Left lung (tissue), 4 donors: ENCODE measurements at regions not wholly inside any gene's neighbourhood (a gene's known extent, or its start where the extent isn't known, plus 50 kb on each side); places are given as distances from the start of the nearest gene placed in this dataset.

Experiments used
- ATAC-seq: fragments of 200-7000 bp; cut with Tn5 transposase; one replicate; pipeline ENCODE4 v1.9.1; 2020; ENCODE audit warnings: moderate library complexity
- DNase-seq, 4 donors: peaks; one replicate each; pipeline ENCODE4 v3.0.0-alpha.2; 2013 to 2020
- H3K27ac ChIP-seq, 2 donors: fragments of 200-600 bp; sonication (generic) in 1 of 2; one replicate each; pipeline versions ENCODE4 v1.5.0 to v1.8.0; 2020 to 2021
- H3K27me3 ChIP-seq, 2 donors: fragments of 200-600 bp; sonication (generic) in 1 of 2; one replicate each; pipeline versions ENCODE4 v1.5.0 to v1.8.0; 2020 to 2021
- H3K36me3 ChIP-seq, 2 donors: fragments of 200-600 bp; sonication (generic) in 1 of 2; one replicate each; pipeline versions ENCODE4 v1.5.0 to v1.8.0; 2020 to 2021
- H3K4me1 ChIP-seq, 2 donors: fragments of 200-600 bp; one replicate each; pipeline ENCODE4 v1.8.0; 2021
- H3K4me3 ChIP-seq, 2 donors: fragments of 200-600 bp; sonication (generic) in 1 of 2; one replicate each; pipeline versions ENCODE4 v1.5.0 to v1.8.0; 2020 to 2021; ENCODE audit warnings: mild to moderate bottlenecking in 1 of 2
- H3K9me3 ChIP-seq, 2 donors: fragments of 200-600 bp; sonication (generic) in 1 of 2; one replicate each; pipeline versions ENCODE4 v1.5.0 to v1.8.0; 2020 to 2021
- intact Hi-C, 2 donors: fragments of 100-400 bp; cut with DNase I; formaldehyde crosslinking; loops; one replicate each; pipeline versions ENCODE4 v1.11.2 to v1.14.2; 2022
- TF ChIP-seq, protein P1 (sequence below), 2 donors: fragments of 200-600 bp; sonication (generic) in 1 of 2; IDR thresholded peaks; one replicate each; pipeline versions ENCODE4 v1.5.0 to v1.8.0; 2021; ENCODE audit warnings: antibody characterized with exemption in 2 of 2
- donor health status: DM: no; HTN: yes; CAD: no.
- donor health status: DM: no; HTN: no; CAD: no.

DNA sequence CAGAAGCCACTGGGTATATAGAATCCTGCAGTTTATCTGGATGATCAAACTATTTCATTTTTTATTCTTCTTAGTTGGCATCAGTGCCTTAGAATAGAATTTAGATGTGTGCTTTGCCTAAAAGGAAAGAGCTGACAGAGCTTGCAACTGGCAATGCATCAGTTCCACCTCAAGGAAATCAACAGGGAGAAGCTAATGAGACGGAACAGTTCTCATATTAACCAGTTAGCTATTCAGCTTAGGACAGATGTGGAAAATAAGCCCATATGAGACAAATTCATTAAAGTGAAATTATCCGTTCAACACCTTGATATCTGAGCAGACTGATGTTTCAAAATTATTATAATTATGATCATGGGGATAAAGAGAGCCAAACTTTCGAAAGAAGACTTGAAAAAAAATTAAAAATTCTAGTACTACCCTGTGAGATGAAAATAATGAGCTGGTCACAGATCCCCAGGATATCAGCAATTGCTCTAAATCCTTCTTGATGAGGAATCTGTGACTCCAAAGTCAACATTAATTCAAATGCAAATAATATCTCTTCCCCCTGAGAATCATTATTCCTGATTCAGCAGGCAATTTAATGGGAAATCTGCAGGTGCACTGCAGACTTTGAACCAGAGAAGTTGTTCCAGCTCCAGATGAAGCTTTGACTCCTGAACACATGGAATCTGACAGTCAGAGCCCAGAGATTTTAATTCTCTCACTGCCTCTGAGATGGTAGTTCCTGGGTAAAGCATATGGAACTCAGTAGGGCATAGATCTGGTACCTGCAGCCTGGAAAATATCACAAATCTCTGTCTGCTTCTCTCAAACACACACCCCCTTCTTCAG, 486.8 kb downstream of the FOXO1 start:
- TF ChIP-seq, protein P1, sequence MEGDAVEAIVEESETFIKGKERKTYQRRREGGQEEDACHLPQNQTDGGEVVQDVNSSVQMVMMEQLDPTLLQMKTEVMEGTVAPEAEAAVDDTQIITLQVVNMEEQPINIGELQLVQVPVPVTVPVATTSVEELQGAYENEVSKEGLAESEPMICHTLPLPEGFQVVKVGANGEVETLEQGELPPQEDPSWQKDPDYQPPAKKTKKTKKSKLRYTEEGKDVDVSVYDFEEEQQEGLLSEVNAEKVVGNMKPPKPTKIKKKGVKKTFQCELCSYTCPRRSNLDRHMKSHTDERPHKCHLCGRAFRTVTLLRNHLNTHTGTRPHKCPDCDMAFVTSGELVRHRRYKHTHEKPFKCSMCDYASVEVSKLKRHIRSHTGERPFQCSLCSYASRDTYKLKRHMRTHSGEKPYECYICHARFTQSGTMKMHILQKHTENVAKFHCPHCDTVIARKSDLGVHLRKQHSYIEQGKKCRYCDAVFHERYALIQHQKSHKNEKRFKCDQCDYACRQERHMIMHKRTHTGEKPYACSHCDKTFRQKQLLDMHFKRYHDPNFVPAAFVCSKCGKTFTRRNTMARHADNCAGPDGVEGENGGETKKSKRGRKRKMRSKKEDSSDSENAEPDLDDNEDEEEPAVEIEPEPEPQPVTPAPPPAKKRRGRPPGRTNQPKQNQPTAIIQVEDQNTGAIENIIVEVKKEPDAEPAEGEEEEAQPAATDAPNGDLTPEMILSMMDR (IDR thresholded peaks at IDR 0.05): no peak
- no peaks in the 10 kb centered on the region for H3K36me3 ChIP-seq
- H3K4me3 ChIP-seq: no peak overlapping the region
- intact Hi-C loops: no loop called here
- ATAC-seq: no peak
- no peak overlapping the region for H3K27ac ChIP-seq
- H3K4me1 ChIP-seq: peaks cover 0 to 3% of the 10 kb centered on the region in 2 donors
- no peaks in the 10 kb centered on the region for H3K27me3 ChIP-seq
- DNase-seq: no peak
- H3K9me3 ChIP-seq: no peaks in the 10 kb centered on the region

GRCh38 chr13:40180776-40181175, 485.7 kb downstream of the FOXO1 start:
- DNase-seq (no peak), ATAC-seq (no peak)
- intact Hi-C loops: no loop called here
- peaks cover 0 to 3% of the 10 kb centered on the region in 2 donors for H3K4me1 ChIP-seq
- no peak overlapping the region for H3K4me3 ChIP-seq
- H3K27ac ChIP-seq: no peak overlapping the region
- no peaks in the 10 kb centered on the region for H3K9me3 ChIP-seq
- H3K36me3 ChIP-seq: no peaks in the 10 kb centered on the region
- no peaks in the 10 kb centered on the region for H3K27me3 ChIP-seq
- TF ChIP-seq, protein P1 (IDR thresholded peaks at IDR 0.05): no peak

DNA sequence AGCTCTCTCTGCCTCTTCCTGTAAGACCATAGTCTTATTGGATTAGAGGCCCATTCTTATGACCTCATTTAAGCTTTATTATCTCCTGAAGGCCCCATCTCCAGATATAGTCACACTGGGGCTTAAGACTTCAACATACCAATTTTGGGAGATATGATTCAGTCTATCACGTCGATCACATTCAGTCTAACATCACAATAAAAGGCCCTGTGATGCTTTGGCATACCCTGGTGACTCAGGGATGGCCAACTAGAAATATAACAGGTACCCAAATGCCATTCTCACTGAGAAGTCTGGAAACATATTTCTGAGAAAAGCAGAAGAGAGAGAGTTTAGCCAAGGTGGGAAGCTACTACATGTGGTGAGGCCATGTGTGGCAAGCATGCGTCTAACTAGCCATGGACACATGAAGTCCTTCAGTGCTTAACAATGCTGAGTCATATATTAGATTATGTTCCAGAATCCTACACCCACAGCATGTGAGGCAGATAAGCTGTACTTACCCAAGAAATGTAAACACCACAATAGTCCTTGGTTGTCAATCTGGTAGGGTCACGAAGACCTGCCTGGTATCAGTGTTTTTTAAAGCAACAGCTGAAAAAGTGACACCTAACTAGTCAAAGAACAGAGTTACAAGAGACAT, 485.1 kb downstream of the FOXO1 start:
- intact Hi-C loops: no loop called here
- Histone ChIP-seq H3K9me3 (no peaks in the 10 kb centered on the region), H3K4me1 (peaks cover 0 to 3% of the 10 kb centered on the region in 2 donors), H3K36me3 (no peaks in the 10 kb centered on the region), H3K4me3 (no peak overlapping the region), H3K27ac (no peak overlapping the region), H3K27me3 (no peaks in the 10 kb centered on the region)
- ATAC-seq: peak; percentile 96
- TF ChIP-seq, protein P1 (IDR thresholded peaks at IDR 0.05): no peak
- no peak for DNase-seq

DNA sequence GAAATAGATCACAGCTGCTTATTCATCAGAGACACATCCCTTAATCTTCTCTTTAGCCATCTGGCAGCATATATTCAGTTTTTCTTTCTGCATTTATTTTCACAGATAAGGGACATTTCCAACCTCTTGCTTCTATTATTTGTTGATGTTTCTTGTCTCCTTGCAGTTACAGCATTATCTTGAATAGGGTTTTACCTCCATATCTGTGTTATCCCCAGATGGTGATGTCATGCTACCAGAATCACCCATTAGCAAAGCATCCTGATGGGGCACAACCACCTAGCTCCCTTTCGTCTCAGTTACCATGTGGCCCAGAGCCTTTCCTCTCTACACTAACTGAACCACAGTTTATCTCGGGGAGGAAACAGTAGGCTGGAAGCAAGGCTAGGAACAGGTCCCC, 483.9 kb downstream of the FOXO1 start:
- TF ChIP-seq, protein P1 (IDR thresholded peaks at IDR 0.05): no peak
- H3K9me3 ChIP-seq: no peaks in the 10 kb centered on the region
- intact Hi-C loops: no loop called here

GRCh38 chr13:40185414-40185813, 481.0 kb downstream of the FOXO1 start:
- DNase-seq: no peak
- intact Hi-C loops: no loop called here
- H3K4me1 ChIP-seq: peaks cover 6 to 11% of the 10 kb centered on the region in 2 donors
- ATAC-seq: no peak
- H3K27ac ChIP-seq: no peak overlapping the region
- no peak overlapping the region for H3K4me3 ChIP-seq
- H3K36me3 ChIP-seq: no peaks in the 10 kb centered on the region
- TF ChIP-seq, protein P1 (IDR thresholded peaks at IDR 0.05): no peak
- H3K27me3 ChIP-seq: no peaks in the 10 kb centered on the region
- no peaks in the 10 kb centered on the region for H3K9me3 ChIP-seq

More for the DNA sequence above, 483.9 kb downstream of the FOXO1 start:
- Histone ChIP-seq H3K27ac (no peak overlapping the region), H3K36me3 (no peaks in the 10 kb centered on the region), H3K27me3 (no peaks in the 10 kb centered on the region), H3K4me1 (peaks cover 0 to 3% of the 10 kb centered on the region in 2 donors), H3K4me3 (no peak overlapping the region)
- ATAC-seq (no peak), DNase-seq (no peak)
